HepG2 (cell line): ENCODE measurements at regions not wholly inside any gene's neighbourhood (a gene's known extent, or its start where the extent isn't known, plus 50 kb on each side); places are given as distances from the start of the nearest gene placed in this dataset.

ENCODE experiments used
- HMG20A ChIP-seq: IDR thresholded peaks from 2 replicates; pipeline ENCODE4 v1.6.1; 2016; ENCODE audit warnings: borderline replicate concordance
- TARDBP ChIP-seq: sonication (generic); formaldehyde crosslinking; IDR thresholded peaks from 2 replicates; pipeline ENCODE4 v1.8.0; 2022; ENCODE audit warnings: mild to moderate bottlenecking, missing genetic modification reagents
- TF ChIP-seq, protein P1 (sequence below): IDR thresholded peaks from 2 replicates; pipeline ENCODE4 v1.6.1; 2016
- TF ChIP-seq, protein P2 (sequence below): sonication (generic); formaldehyde crosslinking; IDR thresholded peaks from 2 replicates; pipeline ENCODE4 v1.8.1; 2023; ENCODE audit warnings: mild to moderate bottlenecking, inconsistent platforms, moderate library complexity, missing genetic modification reagents, borderline replicate concordance
- TF ChIP-seq, protein P3 (sequence below): sonication (generic); formaldehyde crosslinking; IDR thresholded peaks from 2 replicates; pipeline ENCODE4 v1.4.0; 2020; ENCODE audit warnings: mild to moderate bottlenecking, missing genetic modification reagents, borderline replicate concordance

DNA sequence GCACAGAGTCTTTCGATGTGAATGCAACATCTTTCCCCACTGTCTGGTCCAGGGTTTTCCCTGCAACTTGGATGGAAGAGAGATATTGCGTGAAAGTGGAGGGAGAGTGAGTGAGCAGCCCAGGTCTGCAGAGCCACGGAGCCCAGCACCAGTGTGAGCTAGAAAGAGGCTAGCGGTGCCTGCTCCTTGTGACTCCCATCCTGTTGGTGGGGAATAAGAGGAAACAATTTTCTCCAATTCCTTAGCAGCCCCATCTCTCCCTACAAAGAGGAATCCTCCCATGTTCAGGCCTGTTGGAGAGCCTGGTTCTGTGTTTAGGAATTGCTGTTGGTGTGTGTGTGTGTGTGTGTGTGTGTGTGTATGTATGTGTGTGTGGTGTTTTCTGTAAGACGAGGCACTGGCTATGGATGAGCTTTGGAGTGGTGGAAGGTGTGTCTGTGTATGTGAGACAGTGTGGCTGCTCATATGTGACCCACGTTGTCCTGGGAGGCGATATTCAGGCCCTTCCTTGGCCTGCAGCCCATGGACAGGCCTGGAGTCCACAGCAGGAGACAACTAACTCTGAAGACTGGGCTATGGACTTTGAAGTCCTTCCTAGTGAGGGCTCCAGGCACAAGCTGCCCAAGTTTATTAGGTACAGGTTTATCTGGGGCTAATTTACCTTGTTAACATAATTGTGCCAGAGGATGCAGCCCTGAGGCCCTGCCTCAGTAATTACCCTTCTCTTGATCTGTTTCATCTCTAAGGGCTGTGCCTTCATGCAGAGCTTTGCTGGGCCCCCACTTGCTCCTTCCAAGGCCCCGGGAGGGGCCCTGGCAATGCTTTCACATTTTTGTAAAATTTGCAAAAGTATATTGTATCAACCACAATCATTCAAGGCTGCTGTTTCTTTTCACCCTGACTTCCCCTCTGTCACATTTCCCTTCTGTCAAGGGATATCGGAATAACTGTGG, 88.6 kb upstream of the HAAO start:
- TF ChIP-seq TARDBP (CRISPR knock-in tag) (no peak), HMG20A (CRISPR knock-in tag) (no peak)
- TF ChIP-seq, protein P1, sequence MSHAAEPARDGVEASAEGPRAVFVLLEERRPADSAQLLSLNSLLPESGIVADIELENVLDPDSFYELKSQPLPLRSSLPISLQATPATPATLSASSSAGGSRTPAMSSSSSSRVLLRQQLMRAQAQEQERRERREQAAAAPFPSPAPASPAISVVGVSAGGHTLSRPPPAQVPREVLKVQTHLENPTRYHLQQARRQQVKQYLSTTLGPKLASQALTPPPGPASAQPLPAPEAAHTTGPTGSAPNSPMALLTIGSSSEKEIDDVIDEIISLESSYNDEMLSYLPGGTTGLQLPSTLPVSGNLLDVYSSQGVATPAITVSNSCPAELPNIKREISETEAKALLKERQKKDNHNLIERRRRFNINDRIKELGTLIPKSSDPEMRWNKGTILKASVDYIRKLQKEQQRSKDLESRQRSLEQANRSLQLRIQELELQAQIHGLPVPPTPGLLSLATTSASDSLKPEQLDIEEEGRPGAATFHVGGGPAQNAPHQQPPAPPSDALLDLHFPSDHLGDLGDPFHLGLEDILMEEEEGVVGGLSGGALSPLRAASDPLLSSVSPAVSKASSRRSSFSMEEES (CRISPR knock-in tag) = no peak
- TF ChIP-seq, protein P2, sequence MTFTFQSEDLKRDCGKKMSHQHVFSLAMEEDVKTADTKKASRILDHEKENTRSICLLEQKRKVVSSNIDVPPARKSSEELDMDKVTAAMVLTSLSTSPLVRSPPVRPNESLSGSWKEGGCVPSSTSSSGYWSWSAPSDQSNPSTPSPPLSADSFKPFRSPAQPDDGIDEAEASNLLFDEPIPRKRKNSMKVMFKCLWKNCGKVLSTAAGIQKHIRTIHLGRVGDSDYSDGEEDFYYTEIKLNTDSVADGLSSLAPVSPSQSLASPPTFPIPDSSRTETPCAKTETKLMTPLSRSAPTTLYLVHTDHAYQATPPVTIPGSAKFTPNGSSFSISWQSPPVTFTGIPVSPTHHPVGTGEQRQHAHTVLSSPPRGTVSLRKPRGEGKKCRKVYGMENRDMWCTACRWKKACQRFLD (CRISPR knock-in tag) = no peak
- TF ChIP-seq, protein P3, sequence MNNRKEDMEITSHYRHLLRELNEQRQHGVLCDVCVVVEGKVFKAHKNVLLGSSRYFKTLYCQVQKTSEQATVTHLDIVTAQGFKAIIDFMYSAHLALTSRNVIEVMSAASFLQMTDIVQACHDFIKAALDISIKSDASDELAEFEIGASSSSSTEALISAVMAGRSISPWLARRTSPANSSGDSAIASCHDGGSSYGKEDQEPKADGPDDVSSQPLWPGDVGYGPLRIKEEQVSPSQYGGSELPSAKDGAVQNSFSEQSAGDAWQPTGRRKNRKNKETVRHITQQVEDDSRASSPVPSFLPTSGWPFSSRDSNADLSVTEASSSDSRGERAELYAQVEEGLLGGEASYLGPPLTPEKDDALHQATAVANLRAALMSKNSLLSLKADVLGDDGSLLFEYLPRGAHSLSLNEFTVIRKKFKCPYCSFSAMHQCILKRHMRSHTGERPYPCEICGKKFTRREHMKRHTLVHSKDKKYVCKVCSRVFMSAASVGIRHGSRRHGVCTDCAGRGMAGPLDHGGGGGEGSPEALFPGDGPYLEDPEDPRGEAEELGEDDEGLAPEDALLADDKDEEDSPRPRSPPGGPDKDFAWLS = no peak
